HCT116 (cell line): ENCODE measurements at regions not wholly inside any gene's neighbourhood (a gene's known extent, or its start where the extent isn't known, plus 50 kb on each side); places are given as distances from the start of the nearest gene placed in this dataset.

ENCODE experiments used
- CEBPB ChIP-seq: IDR thresholded peaks from 2 replicates; pipeline ENCODE4 v1.6.1; 2012; ENCODE audit warnings: low read depth
- CTCF ChIP-seq, 3 experiments: fragments of 200-600 bp in 1 of 3; sonication (generic) in 1 of 3; IDR thresholded peaks in 2 of 3; conservative IDR thresholded peaks in 1 of 3; 2 replicates each; pipeline ENCODE4 v1.5.1; 2012 to 2017; ENCODE audit warnings: low read depth in 2 of 3, low read length in 2 of 3, antibody characterized with exemption in 1 of 3, borderline replicate concordance in 1 of 3, control low read depth in 1 of 3, mild to moderate bottlenecking in 1 of 3, mixed read lengths in 1 of 3, mixed run types in 1 of 3, moderate library complexity in 1 of 3; ENCODE audit not compliant: insufficient read depth in 1 of 3
- ELF1 ChIP-seq: IDR thresholded peaks from 2 replicates; pipeline ENCODE4 v1.6.1; 2012; ENCODE audit warnings: low read depth, borderline replicate concordance
- EZH2 ChIP-seq: fragments of 200-600 bp; sonication (generic); IDR thresholded peaks from 2 replicates; pipeline ENCODE4 v1.6.1; 2017; ENCODE audit warnings: antibody characterized with exemption, mixed run types
- EZH2phosphoT487 ChIP-seq: fragments of 200-600 bp; IDR thresholded peaks from 2 replicates; pipeline ENCODE4 v1.6.1; 2018; ENCODE audit warnings: antibody characterized with exemption, borderline replicate concordance
- MAX ChIP-seq: IDR thresholded peaks from 2 replicates; pipeline ENCODE4 v1.6.1; 2012
- POLR2A ChIP-seq: IDR thresholded peaks from 2 replicates; pipeline ENCODE4 v1.7.0; 2011; ENCODE audit warnings: borderline replicate concordance; ENCODE audit not compliant: insufficient read depth, insufficient read length; ENCODE audit errors: extremely low read depth
- POLR2AphosphoS5 ChIP-seq: IDR thresholded peaks from 2 replicates; pipeline ENCODE4 v1.6.1; 2011; ENCODE audit warnings: mild to moderate bottlenecking, low read depth, low read length, moderate library complexity
- RAD21 ChIP-seq: IDR thresholded peaks from 2 replicates; pipeline ENCODE4 v1.6.1; 2012; ENCODE audit warnings: low read depth, mild to moderate bottlenecking
- SRF ChIP-seq: IDR thresholded peaks from 2 replicates; pipeline ENCODE4 v1.6.1; 2012; ENCODE audit warnings: low read depth
- TCF7L2 ChIP-seq: IDR thresholded peaks from 2 replicates; pipeline ENCODE4 v1.7.0; 2011; ENCODE audit warnings: borderline replicate concordance, inconsistent platforms; ENCODE audit not compliant: insufficient read depth, insufficient read length; ENCODE audit errors: extremely low read depth
- ZBTB33 ChIP-seq: IDR thresholded peaks from 2 replicates; pipeline ENCODE4 v1.6.1; 2011; ENCODE audit warnings: mild to moderate bottlenecking, low read length, moderate library complexity; ENCODE audit not compliant: insufficient replicate concordance; ENCODE audit errors: extremely low read depth
- ZFX ChIP-seq: fragments of 450-650 bp; IDR thresholded peaks from 2 replicates; pipeline ENCODE4 v1.6.1; 2017
- ZNF274 ChIP-seq: fragments of 200-500 bp; sonication (Bioruptor generic); IDR thresholded peaks from 2 replicates; pipeline ENCODE4 v1.6.1; 2014; ENCODE audit warnings: mild to moderate bottlenecking, low read depth, low read length, inconsistent platforms

GRCh38 chr14:92264195-92264594, 58.8 kb upstream of the SLC24A4 start:
- TF ChIP-seq POLR2AphosphoS5 (no peak), POLR2A (no peak), CTCF (IDR thresholded peaks at IDR 0.05 in 2 of 3, conservative IDR thresholded peaks at IDR 0.05 in 1 of 3; ENCODE audit: borderline replicate concordance in 1 of 3, insufficient read depth in 1 of 3, low read depth in 2 of 3, low read length in 2 of 3) (no peak), CEBPB (no peak), RAD21 (no peak), EZH2 (no peak), ZFX (no peak), ZBTB33 (no peak), ELF1 (no peak), ZNF274 (no peak), EZH2phosphoT487 (no peak), TCF7L2 (no peak), MAX (no peak), SRF (no peak)
